ENCODE measurements at regions not wholly inside any gene's neighbourhood (a gene's known extent, or its start where the extent isn't known, plus 50 kb on each side); places are given as distances from the start of the nearest gene placed in this dataset.

DNA sequence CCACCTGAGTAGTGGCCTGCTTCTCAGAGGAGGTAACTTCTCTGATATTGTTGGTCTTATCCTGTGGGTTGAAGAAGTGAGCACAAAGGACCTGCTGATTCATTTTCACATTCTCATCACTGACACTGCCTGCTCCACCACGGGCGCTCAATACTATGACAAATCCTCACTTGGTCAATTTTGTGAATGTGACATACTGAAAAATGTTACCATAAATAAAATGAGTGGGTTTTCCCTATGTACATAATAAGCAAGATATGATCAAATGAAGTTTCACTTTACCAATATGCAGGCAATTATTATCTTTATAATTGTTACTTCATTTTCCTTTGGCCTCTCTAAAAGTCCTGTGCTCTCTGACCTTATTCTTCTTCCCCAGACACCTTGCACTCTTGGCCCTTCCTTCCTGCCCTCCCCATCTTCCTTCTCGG lies 71.5 kb upstream of the RIPOR2 start:
- H3K9me3 Mint-ChIP-seq, result no peaks in the 10 kb centered on the region
- H3K4me3 Mint-ChIP-seq, result no peak overlapping the region
- H3K27ac Mint-ChIP-seq, result no peak overlapping the region
- H3K36me3 Mint-ChIP-seq, result no peaks in the 10 kb centered on the region
- no peak for DNase-seq (ENCODE audit: extremely low spot score, unreplicated experiment)
- TF ChIP-seq, protein P1, sequence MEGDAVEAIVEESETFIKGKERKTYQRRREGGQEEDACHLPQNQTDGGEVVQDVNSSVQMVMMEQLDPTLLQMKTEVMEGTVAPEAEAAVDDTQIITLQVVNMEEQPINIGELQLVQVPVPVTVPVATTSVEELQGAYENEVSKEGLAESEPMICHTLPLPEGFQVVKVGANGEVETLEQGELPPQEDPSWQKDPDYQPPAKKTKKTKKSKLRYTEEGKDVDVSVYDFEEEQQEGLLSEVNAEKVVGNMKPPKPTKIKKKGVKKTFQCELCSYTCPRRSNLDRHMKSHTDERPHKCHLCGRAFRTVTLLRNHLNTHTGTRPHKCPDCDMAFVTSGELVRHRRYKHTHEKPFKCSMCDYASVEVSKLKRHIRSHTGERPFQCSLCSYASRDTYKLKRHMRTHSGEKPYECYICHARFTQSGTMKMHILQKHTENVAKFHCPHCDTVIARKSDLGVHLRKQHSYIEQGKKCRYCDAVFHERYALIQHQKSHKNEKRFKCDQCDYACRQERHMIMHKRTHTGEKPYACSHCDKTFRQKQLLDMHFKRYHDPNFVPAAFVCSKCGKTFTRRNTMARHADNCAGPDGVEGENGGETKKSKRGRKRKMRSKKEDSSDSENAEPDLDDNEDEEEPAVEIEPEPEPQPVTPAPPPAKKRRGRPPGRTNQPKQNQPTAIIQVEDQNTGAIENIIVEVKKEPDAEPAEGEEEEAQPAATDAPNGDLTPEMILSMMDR (conservative IDR thresholded peaks at IDR 0.05), result no peak
- no peaks in the 10 kb centered on the region for H3K27me3 Mint-ChIP-seq
- peaks cover 10% of the 10 kb centered on the region for H3K4me1 Mint-ChIP-seq (ENCODE audit: unreplicated experiment)

DNA sequence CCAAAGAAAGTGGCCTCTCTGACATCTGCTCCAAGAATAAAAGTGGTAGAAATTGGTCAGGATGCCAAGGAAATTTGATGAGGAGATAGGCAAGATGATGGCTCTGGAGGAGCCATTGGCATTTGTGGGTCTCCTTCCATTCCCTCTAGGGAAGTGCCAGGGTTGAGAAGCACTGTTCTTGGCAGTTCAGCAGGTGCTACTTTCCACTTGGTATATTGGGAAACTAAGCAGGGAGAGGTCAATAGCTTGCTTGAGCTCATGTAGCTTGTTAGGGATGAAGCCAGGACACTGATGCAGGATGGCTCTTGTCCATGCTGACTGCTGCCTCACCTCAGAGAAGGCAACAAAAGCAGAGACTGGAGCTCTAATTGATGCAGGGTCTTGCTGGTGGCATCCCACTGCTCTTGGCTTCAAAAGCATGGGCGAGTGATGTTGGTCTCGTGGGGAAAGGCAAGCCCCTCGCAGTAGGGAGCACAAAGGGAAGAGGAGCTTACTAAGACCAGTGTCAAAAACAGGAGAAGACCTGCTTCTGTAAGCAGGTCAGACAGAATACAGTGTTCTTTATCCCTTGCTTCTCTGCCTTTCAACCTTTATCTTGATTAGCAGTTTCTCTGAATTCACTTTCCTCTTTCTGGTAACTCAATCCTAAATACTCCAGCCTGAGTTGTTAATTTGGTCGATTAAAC lies 73.1 kb upstream of the RIPOR2 start:
- peaks cover 10% of the 10 kb centered on the region for H3K4me1 Mint-ChIP-seq (ENCODE audit: unreplicated experiment)
- DNase-seq (ENCODE audit: extremely low spot score, unreplicated experiment), result no peak
- H3K27me3 Mint-ChIP-seq, result no peaks in the 10 kb centered on the region
- no peak overlapping the region for H3K27ac Mint-ChIP-seq
- no peaks in the 10 kb centered on the region for H3K9me3 Mint-ChIP-seq
- H3K36me3 Mint-ChIP-seq, result no peaks in the 10 kb centered on the region
- TF ChIP-seq, protein P1 (conservative IDR thresholded peaks at IDR 0.05), result no peak
- H3K4me3 Mint-ChIP-seq, result no peak overlapping the region

DNA sequence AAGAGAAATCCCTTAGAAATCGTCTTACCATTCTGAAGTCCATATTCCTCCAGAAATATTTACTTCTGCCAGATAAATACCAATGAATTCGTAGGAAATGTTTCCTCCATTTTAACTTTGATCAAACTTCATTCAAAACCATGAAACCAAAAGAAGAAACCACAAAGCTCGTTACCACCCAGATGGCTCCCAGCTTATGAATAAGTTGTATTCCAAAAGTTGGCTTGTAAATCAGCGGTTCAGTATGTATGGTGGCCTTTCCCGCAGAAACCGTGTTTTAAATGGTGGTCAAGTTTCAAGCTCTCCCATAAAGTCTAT lies 73.6 kb upstream of the RIPOR2 start:
- H3K9me3 Mint-ChIP-seq, result no peaks in the 10 kb centered on the region
- no peak overlapping the region for H3K27ac Mint-ChIP-seq
- DNase-seq (ENCODE audit: extremely low spot score, unreplicated experiment), result no peak
- peaks cover 8% of the 10 kb centered on the region for H3K4me1 Mint-ChIP-seq (ENCODE audit: unreplicated experiment)
- H3K27me3 Mint-ChIP-seq, result no peaks in the 10 kb centered on the region
- H3K36me3 Mint-ChIP-seq, result no peaks in the 10 kb centered on the region
- H3K4me3 Mint-ChIP-seq, result no peak overlapping the region
- TF ChIP-seq, protein P1 (conservative IDR thresholded peaks at IDR 0.05), result no peak

DNA sequence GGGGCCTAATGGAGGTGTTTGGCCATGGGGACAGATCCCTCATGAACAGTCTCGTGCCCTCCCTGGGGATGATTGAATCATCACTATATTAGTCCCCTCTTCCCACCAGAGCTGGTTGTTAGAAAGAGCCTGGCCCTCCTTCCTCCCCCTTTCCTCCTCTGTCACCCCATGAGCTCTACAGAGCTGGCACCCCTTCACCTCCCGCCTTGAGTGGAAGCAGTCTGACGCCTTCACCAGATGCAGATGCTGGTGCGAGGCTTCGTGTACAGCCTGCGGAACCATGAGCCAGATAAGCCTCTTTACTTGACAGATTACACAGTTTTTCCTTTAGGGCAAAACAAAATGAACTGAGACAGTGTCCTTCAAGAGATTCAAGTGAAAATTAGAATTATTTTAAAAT lies 74.4 kb upstream of the RIPOR2 start:
- H3K9me3 Mint-ChIP-seq, result no peaks in the 10 kb centered on the region
- DNase-seq (ENCODE audit: extremely low spot score, unreplicated experiment), result no peak
- no peaks in the 10 kb centered on the region for H3K36me3 Mint-ChIP-seq
- H3K4me1 Mint-ChIP-seq (ENCODE audit: unreplicated experiment), result peaks cover 7% of the 10 kb centered on the region
- H3K4me3 Mint-ChIP-seq, result no peak overlapping the region
- H3K27me3 Mint-ChIP-seq, result no peaks in the 10 kb centered on the region
- H3K27ac Mint-ChIP-seq, result no peak overlapping the region
- TF ChIP-seq, protein P1 (conservative IDR thresholded peaks at IDR 0.05), result no peak

DNA sequence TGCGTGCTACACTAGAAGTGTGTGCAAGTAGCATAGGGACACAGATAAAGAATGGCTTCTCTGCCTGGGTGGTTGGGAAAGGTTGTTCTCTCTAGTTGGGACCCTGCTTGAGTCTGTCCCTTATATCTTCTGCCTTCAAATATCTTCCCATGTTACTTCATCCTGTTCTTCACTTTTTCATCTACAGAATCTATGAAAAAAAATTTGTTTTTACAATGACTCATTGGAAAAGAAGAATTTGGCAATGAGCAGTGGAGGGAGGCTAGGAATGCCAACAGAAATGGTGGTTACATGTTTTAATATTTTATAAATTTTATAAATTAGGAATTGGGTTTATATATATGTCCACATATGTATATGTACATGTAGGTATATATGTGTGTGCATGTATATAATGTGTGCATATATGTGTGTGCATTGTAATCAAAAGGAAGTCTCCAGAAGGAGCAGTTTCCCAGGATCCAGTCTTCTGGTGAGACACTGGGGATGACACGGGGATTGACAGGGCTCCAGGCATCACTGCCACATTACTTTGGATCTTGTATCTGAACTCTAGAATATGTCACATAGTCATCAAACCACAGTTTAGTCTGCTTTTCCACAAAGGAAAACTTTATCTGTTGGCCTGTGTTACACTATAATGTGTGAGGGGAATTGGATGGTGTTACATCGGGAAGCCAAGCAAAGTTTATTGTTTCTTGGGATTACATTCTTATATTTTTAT lies 75.3 kb upstream of the RIPOR2 start:
- H3K36me3 Mint-ChIP-seq, result no peaks in the 10 kb centered on the region
- peaks cover 12% of the 10 kb centered on the region for H3K4me1 Mint-ChIP-seq (ENCODE audit: unreplicated experiment)
- H3K9me3 Mint-ChIP-seq, result no peaks in the 10 kb centered on the region
- no peak overlapping the region for H3K27ac Mint-ChIP-seq
- no peaks in the 10 kb centered on the region for H3K27me3 Mint-ChIP-seq
- TF ChIP-seq, protein P1 (conservative IDR thresholded peaks at IDR 0.05), result no peak
- H3K4me3 Mint-ChIP-seq, result no peak overlapping the region
- DNase-seq (ENCODE audit: extremely low spot score, unreplicated experiment), result no peak
